ENCODE measurements at regions not wholly inside any gene's neighbourhood (a gene's known extent, or its start where the extent isn't known, plus 50 kb on each side); places are given as distances from the start of the nearest gene placed in this dataset.

- peak overlapping the region; percentile 36 for H3K27ac ChIP-seq
- peak; percentile 37; the same call in 1 of the 2 replicates for TF ChIP-seq CTCF (conservative IDR thresholded peaks at IDR 0.05)
These were observed 113.7 kb upstream of the GGTLC1 start for GRCh38 chr20:24102290-24102689.

GRCh38 chr20:24100370-24101011, 111.9 kb upstream of the GGTLC1 start:
- H3K27ac ChIP-seq, result no peak overlapping the region

GRCh38 chr20:24098886-24099285, 110.3 kb upstream of the GGTLC1 start:
- H3K27ac ChIP-seq, result peak overlapping the region; percentile 43; the same call in 1 of the 2 replicates
- TF ChIP-seq CTCF (conservative IDR thresholded peaks at IDR 0.05), result no peak

More at GRCh38 chr20:24100370-24101011, 111.9 kb upstream of the GGTLC1 start:
- TF ChIP-seq CTCF (conservative IDR thresholded peaks at IDR 0.05), result peak; percentile 82

- H3K27ac ChIP-seq, result peak overlapping the region; percentile 43
- TF ChIP-seq CTCF (conservative IDR thresholded peaks at IDR 0.05), result no peak
These were observed 109.1 kb upstream of the GGTLC1 start for GRCh38 chr20:24097506-24098245.

- TF ChIP-seq CTCF (conservative IDR thresholded peaks at IDR 0.05), result no peak
- peak overlapping the region; percentile 43; the same call in 1 of the 2 replicates for H3K27ac ChIP-seq
These were observed 108.4 kb upstream of the GGTLC1 start for GRCh38 chr20:24096864-24097450.

- H3K27ac ChIP-seq, result no peak overlapping the region
- no peak for TF ChIP-seq CTCF (conservative IDR thresholded peaks at IDR 0.05)
These were observed 107.7 kb upstream of the GGTLC1 start for GRCh38 chr20:24096264-24096663.

- TF ChIP-seq CTCF (conservative IDR thresholded peaks at IDR 0.05), result no peak
- no peak overlapping the region for H3K27ac ChIP-seq
These were observed 107.2 kb upstream of the GGTLC1 start for GRCh38 chr20:24095756-24096155.

All from VCaP (cell line).